ENCODE measurements at regions not wholly inside any gene's neighbourhood (a gene's known extent, or its start where the extent isn't known, plus 50 kb on each side); places are given as distances from the start of the nearest gene placed in this dataset.

- no peak for TF ChIP-seq STAT1 (conservative IDR thresholded peaks at IDR 0.05)
- no peak for TF ChIP-seq SIN3A (IDR thresholded peaks at IDR 0.05; ENCODE audit: low read depth, low read length)
These were observed 302.6 kb downstream of the CBLL2 start (continued) for GRCh38 chrX:22575161-22575845.

- RAD21 ChIA-PET (ENCODE audit: unreplicated experiment) = no interaction called here
- WGBS (ENCODE audit: insufficient coverage, insufficient replicate concordance, low lambda C conversion rate, missing lambda C conversion rate) = 5% methylated on average over 3 of the region's 3 CpGs
- Histone ChIP-seq H3K27me3 (replicated peaks in 1 of 2; ENCODE audit: control insufficient read depth in 2 of 2, insufficient read depth in 2 of 2, low read length in 1 of 2) (no peaks in the 10 kb centered on the region), H3K27ac (ENCODE audit: control insufficient read depth, insufficient read depth) (no peak overlapping the region), H3K4me2 (ENCODE audit: control insufficient read depth, insufficient read depth) (no peak overlapping the region), H3K4me1 (ENCODE audit: control insufficient read depth, insufficient read depth, low read length) (no peaks in the 10 kb centered on the region), H3K9me3 (replicated peaks; ENCODE audit: control insufficient read depth, insufficient read depth, low read length) (no peaks in the 10 kb centered on the region), H3K9ac (ENCODE audit: control insufficient read depth, insufficient read depth, low read length) (no peak overlapping the region), H3K79me2 (ENCODE audit: control insufficient read depth, insufficient read depth, low read length) (no peaks in the 10 kb centered on the region), H3K36me3 (ENCODE audit: control insufficient read depth in 2 of 2, insufficient read depth in 2 of 2, low read length in 1 of 2) (no peaks in the 10 kb centered on the region), H4K20me1 (ENCODE audit: control insufficient read depth, insufficient read depth) (no peaks in the 10 kb centered on the region), H3K4me3 (no peak overlapping the region), H2AFZ (ENCODE audit: control insufficient read depth, low read depth, low read length) (no peak overlapping the region)
- TF ChIP-seq NFYA (IDR thresholded peaks at IDR 0.05; ENCODE audit: borderline replicate concordance, low read depth, low read length) (no peak), RFX5 (IDR thresholded peaks at IDR 0.05; ENCODE audit: low read depth, low read length) (no peak), E2F8 (IDR thresholded peaks at IDR 0.05; ENCODE audit: low read depth, partially characterized antibody) (no peak), MLLT1 (IDR thresholded peaks at IDR 0.05) (no peak), ZNF207 (IDR thresholded peaks at IDR 0.05; ENCODE audit: borderline replicate concordance) (no peak), ZNF274 (IDR thresholded peaks at IDR 0.05; ENCODE audit: insufficient read depth, insufficient read length) (no peak), EED (IDR thresholded peaks at IDR 0.05; ENCODE audit: low read depth) (no peak), FOS (IDR thresholded peaks at IDR 0.05; ENCODE audit: borderline replicate concordance, extremely low read depth, insufficient read length) (no peak), SUPT20H (IDR thresholded peaks at IDR 0.05; ENCODE audit: borderline replicate concordance, control insufficient read depth, low read depth, low read length) (no peak), DPF2 (IDR thresholded peaks at IDR 0.05) (no peak), POLR2AphosphoS2 (IDR thresholded peaks at IDR 0.05; ENCODE audit: low read depth, low read length) (no peak), CBX5 (IDR thresholded peaks at IDR 0.05; ENCODE audit: low read depth) (no peak), SREBF2 (IDR thresholded peaks at IDR 0.05; ENCODE audit: low read length) (no peak), ZBED1 (IDR thresholded peaks at IDR 0.05; ENCODE audit: borderline replicate concordance) (no peak)
- POLR2A ChIA-PET = no interaction called here
- no TSS peak for BruUV-seq (replicated peaks)
- no peak for FAIRE-seq
- DNase-seq (ENCODE audit: low read depth, low spot score) = no peak
- ATAC-seq = no peak
- in situ Hi-C loops (cut with MboI) = no loop called here
- CTCF ChIA-PET = no interaction called here
- intact Hi-C loops (cut with micrococcal nuclease; ENCODE audit: unreplicated experiment) = no loop called here
- SMC1A ChIA-PET (ENCODE audit: uncharacterized antibody, unreplicated experiment) = no interaction called here
These were observed 304.5 kb downstream of the CBLL2 start for GRCh38 chrX:22577181-22577580.
